Stimulated activated CD4-positive, alpha-beta T cell treated with anti-CD3 and anti-CD28 coated beads, Interleukin-1b, Interleukin-23, amount 100 ng/mL, for 4 hours (primary cell): ENCODE measurements at regions not wholly inside any gene's neighbourhood (a gene's known extent, or its start where the extent isn't known, plus 50 kb on each side); places are given as distances from the start of the nearest gene placed in this dataset.
"Not testable (repeated sequence)": the region's sequence is repeated elsewhere in the genome, so short reads cannot be mapped to it uniquely, and the experiment has no call there.

Experiments used
- DNase-seq, 2 donors: peaks; one replicate each; pipeline ENCODE4 v3.0.0-alpha.2; 2020; ENCODE audit warnings: low read depth in 2 of 2

GRCh38 chr5:68026092-68026885 is 189.3 kb upstream of the PIK3R1 start:
- no peak for DNase-seq

GRCh38 chr5:68024426-68024825 is 191.1 kb upstream of the PIK3R1 start:
- no peak for DNase-seq

GRCh38 chr5:68021916-68022315 is 193.6 kb upstream of the PIK3R1 start:
- no peak for DNase-seq

GRCh38 chr5:68021227-68021626 is 194.3 kb upstream of the PIK3R1 start:
- DNase-seq, result no peak

GRCh38 chr5:68020461-68020969 is 195.0 kb upstream of the PIK3R1 start:
- DNase-seq, result not testable (repeated sequence)

- DNase-seq, result no peak
Observed at GRCh38 chr5:68015381-68016302, 199.9 kb upstream of the PIK3R1 start.

- no peak for DNase-seq
Observed at GRCh38 chr5:68012831-68013230, 202.7 kb upstream of the PIK3R1 start.

GRCh38 chr5:68012429-68012828 is 203.1 kb upstream of the PIK3R1 start:
- no peak for DNase-seq

- DNase-seq, result no peak
Observed at GRCh38 chr5:68011801-68012200, 203.8 kb upstream of the PIK3R1 start.

- no peak for DNase-seq
Observed at GRCh38 chr5:68011259-68011760, 204.2 kb upstream of the PIK3R1 start.

GRCh38 chr5:68010740-68011139 is 204.8 kb upstream of the PIK3R1 start:
- DNase-seq, result no peak

GRCh38 chr5:68007451-68007850 is 208.1 kb upstream of the PIK3R1 start:
- no peak for DNase-seq

- no peak for DNase-seq
Observed at GRCh38 chr5:68002836-68003235, 212.7 kb upstream of the PIK3R1 start.

GRCh38 chr5:68000805-68001204 is 214.8 kb upstream of the PIK3R1 start:
- DNase-seq, result no peak

GRCh38 chr5:67999391-67999790 is 216.2 kb upstream of the PIK3R1 start:
- DNase-seq, result no peak

GRCh38 chr5:67998709-67999261 is 216.8 kb upstream of the PIK3R1 start:
- DNase-seq, result no peak

- DNase-seq, result no peak
Observed at GRCh38 chr5:67997892-67998457, 217.6 kb upstream of the PIK3R1 start.

GRCh38 chr5:67997148-67997547 is 218.4 kb upstream of the PIK3R1 start:
- DNase-seq, result no peak

GRCh38 chr5:67996596-67996995 is 219.0 kb upstream of the PIK3R1 start:
- DNase-seq, result no peak

- no peak for DNase-seq
Observed at GRCh38 chr5:67992923-67993322, 222.6 kb upstream of the PIK3R1 start.

GRCh38 chr5:67989456-67989855 is 226.1 kb upstream of the PIK3R1 start:
- DNase-seq, result no peak

- DNase-seq, result no peak
Observed at GRCh38 chr5:67986761-67987160, 228.8 kb upstream of the PIK3R1 start.
